ENCODE measurements at regions not wholly inside any gene's neighbourhood (a gene's known extent, or its start where the extent isn't known, plus 50 kb on each side); places are given as distances from the start of the nearest gene placed in this dataset.

- TF ChIP-seq, protein P1, sequence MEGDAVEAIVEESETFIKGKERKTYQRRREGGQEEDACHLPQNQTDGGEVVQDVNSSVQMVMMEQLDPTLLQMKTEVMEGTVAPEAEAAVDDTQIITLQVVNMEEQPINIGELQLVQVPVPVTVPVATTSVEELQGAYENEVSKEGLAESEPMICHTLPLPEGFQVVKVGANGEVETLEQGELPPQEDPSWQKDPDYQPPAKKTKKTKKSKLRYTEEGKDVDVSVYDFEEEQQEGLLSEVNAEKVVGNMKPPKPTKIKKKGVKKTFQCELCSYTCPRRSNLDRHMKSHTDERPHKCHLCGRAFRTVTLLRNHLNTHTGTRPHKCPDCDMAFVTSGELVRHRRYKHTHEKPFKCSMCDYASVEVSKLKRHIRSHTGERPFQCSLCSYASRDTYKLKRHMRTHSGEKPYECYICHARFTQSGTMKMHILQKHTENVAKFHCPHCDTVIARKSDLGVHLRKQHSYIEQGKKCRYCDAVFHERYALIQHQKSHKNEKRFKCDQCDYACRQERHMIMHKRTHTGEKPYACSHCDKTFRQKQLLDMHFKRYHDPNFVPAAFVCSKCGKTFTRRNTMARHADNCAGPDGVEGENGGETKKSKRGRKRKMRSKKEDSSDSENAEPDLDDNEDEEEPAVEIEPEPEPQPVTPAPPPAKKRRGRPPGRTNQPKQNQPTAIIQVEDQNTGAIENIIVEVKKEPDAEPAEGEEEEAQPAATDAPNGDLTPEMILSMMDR (IDR thresholded peaks at IDR 0.05 in 2 of 3, conservative IDR thresholded peaks at IDR 0.05 in 1 of 3; ENCODE audit: insufficient read depth in 2 of 3, low read depth in 1 of 3, low read length in 3 of 3): no peak
- no peak for TF ChIP-seq POLR2AphosphoS5 (IDR thresholded peaks at IDR 0.05; ENCODE audit: control insufficient read depth, insufficient read depth, low read depth, low read length)
- no peak for TF ChIP-seq PRMT5 (CRISPR knock-in tag; IDR thresholded peaks at IDR 0.05)
- TF ChIP-seq, protein P2, sequence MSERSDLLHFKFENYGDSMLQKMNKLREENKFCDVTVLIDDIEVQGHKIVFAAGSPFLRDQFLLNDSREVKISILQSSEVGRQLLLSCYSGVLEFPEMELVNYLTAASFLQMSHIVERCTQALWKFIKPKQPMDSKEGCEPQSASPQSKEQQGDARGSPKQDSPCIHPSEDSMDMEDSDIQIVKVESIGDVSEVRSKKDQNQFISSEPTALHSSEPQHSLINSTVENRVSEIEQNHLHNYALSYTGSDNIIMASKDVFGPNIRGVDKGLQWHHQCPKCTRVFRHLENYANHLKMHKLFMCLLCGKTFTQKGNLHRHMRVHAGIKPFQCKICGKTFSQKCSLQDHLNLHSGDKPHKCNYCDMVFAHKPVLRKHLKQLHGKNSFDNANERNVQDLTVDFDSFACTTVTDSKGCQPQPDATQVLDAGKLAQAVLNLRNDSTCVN (CRISPR knock-in tag; IDR thresholded peaks at IDR 0.05): no peak
- no peak for TF ChIP-seq FUS (optimal IDR thresholded peaks at IDR 0.05; ENCODE audit: low read depth, low read length)
- no peak for TF ChIP-seq CEBPB (tag; IDR thresholded peaks at IDR 0.05)
- no peak for TF ChIP-seq ATF6 (CRISPR knock-in tag; IDR thresholded peaks at IDR 0.05)
- TF ChIP-seq FOSL1 (tag; conservative IDR thresholded peaks at IDR 0.05): no peak
- TF ChIP-seq SMAD4 (CRISPR knock-in tag; conservative IDR thresholded peaks at IDR 0.05): no peak
- TF ChIP-seq RFX5 (IDR thresholded peaks at IDR 0.05; ENCODE audit: low read depth, low read length): no peak
- TF ChIP-seq CBX8 (IDR thresholded peaks at IDR 0.05; ENCODE audit: borderline replicate concordance, extremely low read depth, low read depth, low read length, poor library complexity, severe bottlenecking): no peak
- TF ChIP-seq EZH2 (IDR thresholded peaks at IDR 0.05; ENCODE audit: borderline replicate concordance, low read depth, low read length): no peak
- no peak for TF ChIP-seq ZNF212 (CRISPR knock-in tag; IDR thresholded peaks at IDR 0.05)
- no peak for TF ChIP-seq HIVEP1 (CRISPR knock-in tag; IDR thresholded peaks at IDR 0.05)
Observed at GRCh38 chr3:117084739-117085270, 375.2 kb downstream of the TUSC7 start.

Measured in K562 (cell line).